ENCODE measurements at regions not wholly inside any gene's neighbourhood (a gene's known extent, or its start where the extent isn't known, plus 50 kb on each side); places are given as distances from the start of the nearest gene placed in this dataset.

DNA sequence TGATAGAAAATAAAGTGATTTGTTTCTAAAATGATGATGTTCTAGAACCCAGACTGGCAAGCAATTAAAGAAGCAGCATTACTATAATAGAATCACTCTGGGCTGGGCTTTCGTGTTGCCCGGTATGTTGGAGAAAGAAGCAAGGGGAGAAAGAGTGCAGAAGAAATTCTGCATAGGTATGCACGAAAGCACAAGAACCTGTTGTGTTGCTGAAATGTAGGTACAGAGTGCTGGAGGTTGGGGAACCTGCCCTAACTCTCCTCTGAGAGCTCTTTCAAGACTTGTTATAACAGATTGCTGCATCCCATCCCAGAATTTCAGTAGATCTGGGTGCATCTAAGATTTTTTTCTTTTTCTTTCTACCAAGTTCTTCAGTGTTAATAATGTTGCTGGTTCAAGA lies 95.7 kb upstream of the DACH1 start (continued):
- TF ChIP-seq ZNF678 (CRISPR knock-in tag; IDR thresholded peaks at IDR 0.05) (no peak), RFXANK (CRISPR knock-in tag; IDR thresholded peaks at IDR 0.05) (no peak), ATAD3A (CRISPR knock-in tag; IDR thresholded peaks at IDR 0.05) (no peak), ZNF33B (CRISPR knock-in tag; IDR thresholded peaks at IDR 0.05) (no peak)

- ChIA-PET CTCF (ENCODE audit: low intra/inter-chr PET ratio, low total read pairs) (no interaction called here), POLR2A (no interaction called here)
- Histone ChIP-seq H3K27ac (ENCODE audit: extremely low read length, insufficient read depth, low read length) (no peak overlapping the region), H3K9ac (ENCODE audit: insufficient read depth, low read depth, low read length) (no peak overlapping the region), H3K27me3 (ENCODE audit: control insufficient read depth in 1 of 2, insufficient read depth in 2 of 2, low read length in 2 of 2) (no peaks in the 10 kb centered on the region), H2AFZ (ENCODE audit: low read length) (no peak overlapping the region), H3K36me3 (replicated peaks in 1 of 2; ENCODE audit: control insufficient read depth in 1 of 2, insufficient read depth in 2 of 2, low read length in 2 of 2) (no peaks in the 10 kb centered on the region), H3K79me2 (ENCODE audit: insufficient read depth, low read length) (no peaks in the 10 kb centered on the region), H3K4me1 (ENCODE audit: insufficient read depth, low read length) (no peaks in the 10 kb centered on the region), H3K4me3 (replicated peaks in 1 of 3; ENCODE audit: insufficient read depth in 1 of 3, low read depth in 2 of 3, low read length in 3 of 3) (no peak overlapping the region), H3K9me3 (ENCODE audit: low read length) (no peaks in the 10 kb centered on the region), H3K4me2 (ENCODE audit: low read depth, low read length) (no peak overlapping the region), H4K20me1 (ENCODE audit: insufficient read depth, low read length) (no peaks in the 10 kb centered on the region)
- intact Hi-C loops (cut with micrococcal nuclease; ENCODE audit: unreplicated experiment) (no loop called here), in situ Hi-C loops (cut with HindIII; ENCODE audit: extremely low pct_ligation_motif_present, low pct_unique_long_range_greater_than_20kb) (no loop called here)
- DNase-seq (ENCODE audit: low spot score) (no peak), FAIRE-seq (no peak), ATAC-seq (no peak)
- TF ChIP-seq MAFF (IDR thresholded peaks at IDR 0.05; ENCODE audit: low read depth, low read length) (peak; percentile 73; the same call in 1 of the 2 replicates), MYC (CRISPR knock-in tag; IDR thresholded peaks at IDR 0.05; ENCODE audit: borderline replicate concordance) (no peak), MAFK (conservative IDR thresholded peaks at IDR 0.05 in 1 of 2, IDR thresholded peaks at IDR 0.05 in 1 of 2; ENCODE audit: low read length in 2 of 2) (peak; percentile 45 to 83)
- WGBS (ENCODE audit: low lambda C conversion rate), result 1% methylated on average over 2 of the region's 2 CpGs
- no TSS peak for BruUV-seq (replicated peaks)
Observed at GRCh38 chr13:71962126-71962525, 95.1 kb upstream of the DACH1 start.

DNA sequence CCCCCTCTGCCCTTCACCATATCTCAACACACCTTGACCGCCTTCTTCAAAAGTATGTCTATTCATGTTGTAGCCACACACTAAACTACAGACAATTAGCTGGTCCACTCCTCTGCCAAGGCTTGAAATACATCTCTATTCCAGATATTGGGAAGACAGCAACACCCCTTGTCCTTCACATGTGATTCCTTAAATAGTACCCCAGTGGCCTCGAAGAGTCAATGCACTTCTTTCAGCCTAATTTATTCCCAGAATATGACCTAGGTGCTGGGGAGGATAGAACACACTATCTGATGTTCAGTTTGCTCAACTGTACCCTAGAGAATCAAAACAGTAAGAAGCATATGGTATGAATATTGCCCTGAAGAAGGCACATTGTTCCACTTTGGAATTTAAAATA lies 82.4 kb upstream of the DACH1 start:
- in situ Hi-C loops (cut with HindIII; ENCODE audit: extremely low pct_ligation_motif_present, low pct_unique_long_range_greater_than_20kb) (no loop called here), intact Hi-C loops (cut with micrococcal nuclease; ENCODE audit: unreplicated experiment) (no loop called here)
- DNase-seq (ENCODE audit: low spot score) (no peak), FAIRE-seq (no peak), ATAC-seq (no peak)
- BruUV-seq (replicated peaks), result no TSS peak
- Histone ChIP-seq H3K27me3 (ENCODE audit: control insufficient read depth in 1 of 2, insufficient read depth in 2 of 2, low read length in 2 of 2) (no peaks in the 10 kb centered on the region), H2AFZ (ENCODE audit: low read length) (no peak overlapping the region), H3K9ac (ENCODE audit: insufficient read depth, low read depth, low read length) (no peak overlapping the region), H4K20me1 (ENCODE audit: insufficient read depth, low read length) (no peaks in the 10 kb centered on the region), H3K36me3 (replicated peaks in 1 of 2; ENCODE audit: control insufficient read depth in 1 of 2, insufficient read depth in 2 of 2, low read length in 2 of 2) (no peaks in the 10 kb centered on the region), H3K79me2 (ENCODE audit: insufficient read depth, low read length) (no peaks in the 10 kb centered on the region), H3K4me1 (ENCODE audit: insufficient read depth, low read length) (no peaks in the 10 kb centered on the region), H3K9me3 (ENCODE audit: low read length) (no peaks in the 10 kb centered on the region), H3K27ac (ENCODE audit: extremely low read length, insufficient read depth, low read length) (no peak overlapping the region), H3K4me3 (replicated peaks in 1 of 3; ENCODE audit: insufficient read depth in 1 of 3, low read depth in 2 of 3, low read length in 3 of 3) (no peak overlapping the region), H3K4me2 (ENCODE audit: low read depth, low read length) (no peak overlapping the region)
- no peak for TF ChIP-seq ZNF512 (CRISPR knock-in tag; IDR thresholded peaks at IDR 0.05)
- 24% methylated on average over 2 of the region's 2 CpGs for WGBS (ENCODE audit: low lambda C conversion rate)
- ChIA-PET POLR2A (no interaction called here), CTCF (ENCODE audit: low intra/inter-chr PET ratio, low total read pairs) (no interaction called here)
